WI38 (cell line): ENCODE measurements at regions not wholly inside any gene's neighbourhood (a gene's known extent, or its start where the extent isn't known, plus 50 kb on each side); places are given as distances from the start of the nearest gene placed in this dataset.

Experiments used
- H3K4me3 ChIP-seq: 2 replicates; pipeline ENCODE4 v1.5.1; 2011; ENCODE audit warnings: low read depth, mild to moderate bottlenecking, control low read depth, low read length
- CTCF ChIP-seq: IDR thresholded peaks from 2 replicates; pipeline ENCODE4 v1.5.1; 2012; ENCODE audit warnings: low read depth, mild to moderate bottlenecking, control low read depth, low read length

GRCh38 chr2:126792993-126793392 lies 105.7 kb upstream of the TEX51 start:
- TF ChIP-seq CTCF, result no peak
- no peak overlapping the region for H3K4me3 ChIP-seq

- no peak for TF ChIP-seq CTCF
These were observed 104.6 kb upstream of the TEX51 start for GRCh38 chr2:126793885-126794613.

GRCh38 chr2:126795656-126796055 lies 103.0 kb upstream of the TEX51 start:
- no peak for TF ChIP-seq CTCF
- no peak overlapping the region for H3K4me3 ChIP-seq

More at GRCh38 chr2:126793885-126794613, 104.6 kb upstream of the TEX51 start:
- no peak overlapping the region for H3K4me3 ChIP-seq

- H3K4me3 ChIP-seq, result no peak overlapping the region
- no peak for TF ChIP-seq CTCF
These were observed 101.6 kb upstream of the TEX51 start for GRCh38 chr2:126796931-126797621.

GRCh38 chr2:126797622-126798275 lies 100.9 kb upstream of the TEX51 start:
- H3K4me3 ChIP-seq, result no peak overlapping the region
- no peak for TF ChIP-seq CTCF

GRCh38 chr2:126798276-126799140 lies 100.2 kb upstream of the TEX51 start:
- no peak overlapping the region for H3K4me3 ChIP-seq
- no peak for TF ChIP-seq CTCF
